Cerebellar cortex (tissue), 1 donor: ENCODE measurements at regions not wholly inside any gene's neighbourhood (a gene's known extent, or its start where the extent isn't known, plus 50 kb on each side); places are given as distances from the start of the nearest gene placed in this dataset.
"Not testable (repeated sequence)": the region's sequence is repeated elsewhere in the genome, so short reads cannot be mapped to it uniquely, and the experiment has no call there.

Experiments used
- DNase-seq: peaks from one replicate; pipeline ENCODE4 v3.0.0-alpha.2; 2015; ENCODE audit warnings: low spot score

- no peak for DNase-seq
These were observed 76.6 kb upstream of the TOX2 start for GRCh38 chr20:43837856-43838702.

- DNase-seq = no peak
These were observed 77.9 kb upstream of the TOX2 start for GRCh38 chr20:43836790-43837189.

GRCh38 chr20:43835944-43836508 lies 78.6 kb upstream of the TOX2 start:
- DNase-seq = no peak

GRCh38 chr20:43833511-43834395 lies 80.9 kb upstream of the TOX2 start:
- peak; percentile 37 for DNase-seq

GRCh38 chr20:43832961-43833360 lies 81.7 kb upstream of the TOX2 start:
- DNase-seq = no peak

GRCh38 chr20:43832096-43832816 lies 82.4 kb upstream of the TOX2 start:
- DNase-seq = no peak

GRCh38 chr20:43831481-43832065 lies 83.1 kb upstream of the TOX2 start:
- no peak for DNase-seq

GRCh38 chr20:43830883-43831282 lies 83.8 kb upstream of the TOX2 start:
- no peak for DNase-seq

- no peak for DNase-seq
These were observed 84.5 kb upstream of the TOX2 start for GRCh38 chr20:43829951-43830690.

- DNase-seq = no peak
These were observed 86.6 kb upstream of the TOX2 start for GRCh38 chr20:43827940-43828562.

- not testable (repeated sequence) for DNase-seq
These were observed 87.7 kb upstream of the TOX2 start for GRCh38 chr20:43826943-43827342.

- no peak for DNase-seq
These were observed 89.1 kb upstream of the TOX2 start for GRCh38 chr20:43825581-43825980.

GRCh38 chr20:43825051-43825402 lies 89.6 kb upstream of the TOX2 start:
- no peak for DNase-seq

GRCh38 chr20:43824309-43825050 lies 90.2 kb upstream of the TOX2 start:
- peak; percentile 78 for DNase-seq

- DNase-seq = no peak
These were observed 92.9 kb upstream of the TOX2 start for GRCh38 chr20:43821795-43822194.

- DNase-seq = no peak
These were observed 93.8 kb upstream of the TOX2 start for GRCh38 chr20:43820731-43821330.

GRCh38 chr20:43812216-43812615 lies 85.4 kb upstream of the GTSF1L start:
- DNase-seq = no peak

- DNase-seq = no peak
These were observed 82.5 kb upstream of the GTSF1L start for GRCh38 chr20:43809206-43809819.

GRCh38 chr20:43804781-43805180 lies 78.0 kb upstream of the GTSF1L start:
- no peak for DNase-seq
